OCI-LY1 (cell line): ENCODE measurements at regions not wholly inside any gene's neighbourhood (a gene's known extent, or its start where the extent isn't known, plus 50 kb on each side); places are given as distances from the start of the nearest gene placed in this dataset.

Experiments used
- CTCF ChIP-seq: fragments of 200-600 bp; sonication (generic), shearing (Covaris generic); IDR thresholded peaks from 2 replicates; pipeline ENCODE4 v1.5.1; 2017; ENCODE audit warnings: mild to moderate bottlenecking, antibody characterized with exemption, low read length, moderate library complexity, mixed read lengths
- EZH2 ChIP-seq: fragments of 200-600 bp; sonication (generic), shearing (Covaris generic); IDR thresholded peaks from 2 replicates; pipeline ENCODE4 v1.8.0; 2017; ENCODE audit warnings: borderline replicate concordance, mixed run types, mild to moderate bottlenecking, antibody characterized with exemption, low read length, moderate library complexity, mixed read lengths

- no peak for TF ChIP-seq CTCF
- TF ChIP-seq EZH2 = no peak
Measured at GRCh38 chr5:126253406-126253805, 169.8 kb upstream of the GRAMD2B start.
